Iris pigment epithelial cell (primary cell): ENCODE measurements at regions not wholly inside any gene's neighbourhood (a gene's known extent, or its start where the extent isn't known, plus 50 kb on each side); places are given as distances from the start of the nearest gene placed in this dataset.
A peak's percentile ranks its signal among the peaks of the same experiment; 100 is the strongest.

Source experiments
- DNase-seq: peaks from one replicate; pipeline ENCODE4 v3.0.0-alpha.2; 2011; ENCODE audit warnings: low read depth

DNA sequence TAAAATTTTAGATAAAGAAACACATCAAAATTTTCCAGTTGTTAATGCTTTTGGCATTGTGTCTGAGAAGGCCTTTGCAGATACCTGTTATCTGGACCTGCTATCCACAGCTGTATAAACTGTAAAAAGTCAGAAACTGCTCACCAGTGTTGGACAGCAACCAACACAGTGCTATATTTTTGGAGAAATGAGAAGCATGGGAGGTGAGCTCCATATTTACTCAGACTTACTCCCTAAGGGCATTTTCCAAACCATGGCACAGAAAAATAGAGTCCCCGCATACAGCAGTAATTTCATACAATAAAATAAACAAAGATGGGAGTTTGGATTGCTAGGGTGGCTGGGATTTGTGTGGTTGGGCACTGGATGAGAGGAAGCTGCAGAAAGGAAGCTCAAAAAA lies 136.3 kb upstream of the GLI3 start:
- DNase-seq, result no peak

DNA sequence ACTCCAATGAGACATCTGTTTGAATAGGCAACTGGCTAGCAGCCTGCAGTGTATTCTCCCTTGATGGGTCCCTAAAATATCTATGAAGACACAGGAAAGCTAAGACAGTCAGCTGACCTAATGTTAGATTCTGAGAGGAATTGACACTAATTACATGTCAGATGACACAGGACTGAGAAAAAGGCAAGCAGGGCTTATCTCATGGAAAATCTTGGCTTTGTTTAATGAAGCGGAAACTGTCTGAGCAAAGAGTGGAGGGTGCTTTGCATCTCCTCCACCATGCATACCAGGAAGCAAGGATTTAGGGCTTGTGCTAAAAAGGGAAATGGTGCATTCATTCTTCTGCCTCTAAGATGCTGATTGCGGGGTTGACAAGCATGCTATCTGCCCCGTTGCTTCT lies 135.5 kb upstream of the GLI3 start:
- DNase-seq, result no peak

DNA sequence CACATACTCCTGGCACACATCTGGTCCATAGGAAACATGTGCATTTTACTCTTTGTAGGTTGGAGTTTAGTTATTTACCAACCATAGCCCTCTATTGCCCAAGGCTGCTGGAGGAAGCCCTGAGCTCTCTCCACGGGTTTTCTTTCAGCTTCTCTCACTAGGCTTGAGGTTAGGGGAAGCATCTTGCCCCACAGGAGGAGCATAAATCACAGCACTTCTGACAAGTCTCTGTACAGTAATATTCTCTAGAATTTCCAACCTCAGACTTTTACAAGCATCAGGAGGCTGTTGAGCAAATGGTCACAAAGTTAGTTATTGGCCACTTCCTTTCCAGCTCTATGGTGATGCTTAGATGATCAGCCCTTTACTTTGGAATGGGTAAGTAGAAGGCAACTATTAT lies 122.9 kb upstream of the GLI3 start:
- DNase-seq, result peak; percentile 14

- DNase-seq, result peak; percentile 70
These were observed 114.4 kb upstream of the GLI3 start for GRCh38 chr7:42351316-42351935.

DNA sequence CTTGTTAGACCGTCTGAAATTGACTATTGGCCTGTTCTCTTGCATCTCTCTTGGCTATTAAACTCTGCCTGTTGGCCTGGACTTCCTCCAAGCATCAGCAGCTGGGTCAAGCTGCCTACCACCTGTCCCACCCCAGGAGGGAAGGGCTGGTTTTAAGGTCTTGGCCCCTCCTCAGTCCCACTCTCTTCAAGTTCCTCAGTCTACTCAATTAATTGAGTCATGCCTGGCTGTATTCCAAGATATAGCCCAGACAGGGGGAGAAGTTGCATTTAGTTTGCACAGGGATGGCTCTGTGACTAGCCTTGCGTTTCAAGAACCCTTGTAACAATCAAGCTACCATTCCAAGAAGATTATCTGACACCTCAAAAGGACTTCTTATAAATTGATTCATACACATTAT lies 113.8 kb upstream of the GLI3 start:
- peak; percentile 64 for DNase-seq

GRCh38 chr7:42348631-42349030 lies 111.6 kb upstream of the GLI3 start:
- no peak for DNase-seq

DNA sequence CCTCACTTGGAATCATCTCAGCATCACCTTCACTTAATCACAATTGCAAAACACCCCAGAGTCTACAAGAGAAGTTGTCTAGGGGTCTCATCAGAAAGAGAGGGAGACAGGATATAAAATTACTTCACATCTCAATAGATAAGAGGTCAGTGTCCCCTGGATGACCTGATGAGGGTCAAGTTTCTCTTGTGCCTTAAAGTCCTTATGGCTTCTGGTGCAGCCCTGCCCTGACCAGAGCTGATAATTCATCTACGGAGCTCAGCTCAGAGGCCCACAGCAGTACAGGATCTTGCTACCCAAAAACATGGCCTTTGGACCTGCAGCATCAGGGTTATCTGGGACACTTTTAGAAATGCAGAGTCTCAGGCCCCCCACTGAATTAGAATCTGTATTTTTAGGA lies 111.1 kb upstream of the GLI3 start:
- no peak for DNase-seq

GRCh38 chr7:42347616-42348015 lies 110.6 kb upstream of the GLI3 start:
- DNase-seq, result no peak

DNA sequence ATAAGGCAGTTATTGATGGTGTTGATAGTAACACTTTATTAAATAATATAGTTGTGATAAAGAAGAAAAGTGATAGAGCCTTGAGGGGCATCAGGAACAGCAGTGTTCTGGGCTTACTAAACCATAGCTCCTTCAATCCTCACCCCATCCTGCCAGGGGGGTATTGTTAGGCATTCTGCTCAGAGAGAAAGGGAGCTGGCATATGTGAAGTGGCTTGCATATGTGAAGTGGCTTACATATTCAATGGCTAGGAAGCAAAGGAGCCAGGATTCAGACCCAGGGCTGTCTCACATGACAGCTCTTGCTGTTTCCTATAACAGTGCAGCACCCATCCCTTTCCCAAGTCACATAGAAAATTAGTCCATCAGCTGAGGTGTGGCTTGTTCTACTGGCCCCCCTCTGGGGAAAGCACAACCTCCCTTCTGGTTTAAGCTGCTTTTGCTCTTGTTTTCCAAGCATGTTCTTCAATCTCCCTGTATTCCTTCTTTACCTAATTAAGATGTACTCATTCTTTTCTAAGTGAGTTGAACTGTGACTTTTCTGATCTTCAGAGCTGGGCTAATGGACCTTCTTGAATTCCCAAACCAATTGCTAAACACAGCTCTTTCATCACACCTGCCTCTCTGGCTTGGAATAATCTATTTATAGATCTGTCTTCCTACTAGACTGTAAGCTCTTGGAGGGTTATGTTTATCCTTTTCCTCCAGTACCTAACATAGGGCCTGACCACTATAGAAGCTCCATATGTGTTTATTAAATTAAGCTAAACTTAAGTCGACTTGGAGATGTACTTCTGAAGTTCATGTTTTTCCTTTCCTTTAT lies 108.7 kb upstream of the GLI3 start:
- no peak for DNase-seq

DNA sequence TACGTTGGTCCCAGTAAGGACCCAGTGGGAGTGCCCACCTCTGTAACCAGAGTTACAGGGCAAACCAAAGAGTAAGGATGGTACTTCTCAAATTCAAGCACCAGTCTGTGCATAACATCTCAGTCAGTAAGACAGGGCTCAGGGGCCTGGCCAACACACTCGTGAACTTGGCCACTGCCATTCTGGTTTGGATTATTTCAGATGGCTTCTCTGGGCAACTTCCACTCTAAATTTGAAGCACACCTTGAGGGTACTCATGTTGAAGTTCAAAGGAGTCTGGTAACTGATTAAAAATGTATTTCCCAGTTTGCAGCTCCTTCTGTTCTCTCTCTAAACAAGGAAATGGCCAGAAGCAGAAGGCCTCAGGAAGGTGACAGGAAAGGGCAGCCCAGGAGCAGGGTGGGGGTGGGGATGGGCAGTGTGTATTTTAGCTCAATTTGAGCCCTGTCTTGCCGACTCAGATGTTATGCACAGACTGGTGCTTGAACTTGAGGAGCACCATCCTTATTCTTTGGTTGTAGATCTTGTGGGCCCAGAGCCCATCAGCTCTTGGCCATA lies 107.3 kb upstream of the GLI3 start:
- no peak for DNase-seq

- no peak for DNase-seq
These were observed 105.4 kb upstream of the GLI3 start for GRCh38 chr7:42342381-42342780.

- DNase-seq, result no peak
These were observed 103.4 kb upstream of the GLI3 start for GRCh38 chr7:42340436-42340835.

GRCh38 chr7:42338916-42339540 lies 102.0 kb upstream of the GLI3 start:
- DNase-seq, result no peak

- DNase-seq, result peak; percentile 46
These were observed 101.4 kb upstream of the GLI3 start for GRCh38 chr7:42338231-42338915.

DNA sequence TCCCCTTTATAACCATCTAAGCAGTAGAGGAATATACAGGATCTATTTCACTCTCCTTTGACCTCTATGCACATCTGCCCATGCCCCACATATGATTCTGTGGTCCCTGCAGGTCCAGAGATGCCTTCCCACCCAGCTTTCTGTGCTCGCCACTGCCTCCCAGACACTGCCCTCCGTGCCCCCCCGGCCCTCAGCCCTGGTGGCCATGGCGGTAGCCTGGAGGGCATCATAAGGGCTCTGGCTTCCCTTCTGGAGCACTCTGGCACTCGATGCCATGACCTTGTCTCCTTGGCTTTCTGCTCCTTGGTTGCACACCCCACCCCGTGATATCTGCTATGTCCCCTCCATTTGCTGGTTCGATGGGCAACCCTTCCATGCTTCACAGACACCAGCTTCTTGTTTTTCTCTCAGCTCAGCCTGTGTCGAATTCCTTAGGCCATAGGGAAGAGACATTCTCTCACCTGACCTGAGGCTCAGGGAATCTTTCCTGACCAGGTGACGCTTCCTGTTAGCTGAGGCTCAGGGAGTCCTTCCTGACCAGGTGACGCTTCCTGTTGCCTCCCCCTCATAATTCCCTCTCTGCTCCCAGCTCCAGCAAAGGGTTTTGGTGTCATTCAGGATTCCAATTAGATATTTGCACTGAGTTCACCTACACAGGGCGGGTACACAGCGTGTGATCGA lies 100.4 kb upstream of the GLI3 start:
- DNase-seq, result no peak

DNA sequence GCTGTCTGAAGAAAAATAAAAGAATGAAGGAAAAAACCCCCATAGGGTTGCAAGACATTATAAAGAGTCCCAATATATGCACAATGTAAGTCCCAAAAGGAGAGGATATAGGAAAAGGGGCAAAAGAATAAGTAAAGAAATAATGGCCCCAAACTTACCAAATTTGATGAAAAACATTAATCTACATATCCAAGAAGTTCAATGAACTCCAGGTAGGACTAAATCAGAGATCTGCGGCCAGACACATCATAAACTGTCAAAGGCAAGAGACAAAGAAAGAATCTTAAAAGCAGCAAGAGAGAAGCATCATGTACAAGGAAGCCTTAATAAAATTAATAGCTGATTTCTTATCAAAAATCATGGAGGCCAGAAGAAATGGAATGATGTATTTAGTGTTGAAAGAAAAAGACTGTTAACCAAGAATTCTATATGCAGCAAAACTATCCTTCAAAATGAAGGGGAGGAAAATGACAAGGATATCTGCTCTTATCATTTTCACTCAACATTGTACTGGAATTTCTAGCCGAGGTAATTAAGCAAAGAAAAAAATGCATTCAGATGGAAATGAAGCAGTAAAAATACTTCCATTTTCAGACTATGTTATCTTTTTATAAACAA lies 95.7 kb upstream of the GLI3 start:
- DNase-seq, result no peak

DNA sequence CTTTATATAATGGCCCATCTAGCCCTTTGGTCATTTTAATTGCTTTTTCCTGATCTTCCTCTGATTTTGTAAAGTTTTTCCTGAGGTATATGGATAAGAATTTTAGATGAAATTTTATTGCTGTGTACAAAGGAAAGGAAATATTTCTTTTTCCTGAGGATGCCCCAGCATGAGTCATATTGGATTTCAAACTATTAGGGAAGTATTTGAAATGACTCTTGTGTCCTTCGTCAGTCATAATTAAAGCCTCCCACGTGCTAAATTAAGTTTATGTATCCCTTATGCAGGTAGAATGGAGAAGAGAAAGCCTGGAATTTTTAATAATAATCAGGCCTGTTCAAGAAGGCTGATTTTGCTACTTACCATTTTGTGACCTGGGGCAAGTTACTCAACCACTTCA lies 82.6 kb upstream of the GLI3 start:
- DNase-seq, result peak; percentile 1

- DNase-seq, result peak; percentile 72
These were observed 78.6 kb upstream of the GLI3 start for GRCh38 chr7:42315631-42316030.

GRCh38 chr7:42315103-42315502 lies 78.1 kb upstream of the GLI3 start:
- peak; percentile 59 for DNase-seq

DNA sequence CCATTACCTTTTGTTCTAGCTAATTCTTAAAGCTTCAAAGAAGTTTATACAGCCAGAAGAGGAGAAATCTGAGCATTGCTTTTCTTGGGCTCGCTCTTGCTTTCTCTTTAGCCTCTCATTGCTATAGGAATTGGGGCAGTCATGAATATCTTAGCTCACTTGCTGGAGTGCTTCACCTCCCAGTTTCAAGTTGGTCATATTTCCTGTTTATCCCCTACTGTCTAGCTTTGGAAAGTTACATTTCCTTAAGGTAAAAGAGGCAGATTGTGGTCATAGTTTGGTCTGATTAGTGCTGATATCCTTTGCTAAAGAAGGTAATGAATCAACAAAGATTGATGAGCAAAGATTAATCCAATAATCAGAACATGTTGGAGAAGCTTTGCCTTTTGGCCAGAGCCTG lies 77.7 kb upstream of the GLI3 start:
- DNase-seq, result peak; percentile 46

GRCh38 chr7:42311195-42311594 lies 74.2 kb upstream of the GLI3 start:
- DNase-seq, result no peak
